Osteocyte (in vitro differentiated cells): ENCODE measurements at regions not wholly inside any gene's neighbourhood (a gene's known extent, or its start where the extent isn't known, plus 50 kb on each side); places are given as distances from the start of the nearest gene placed in this dataset.

ENCODE experiments used
- DNase-seq: peaks from one replicate; pipeline ENCODE4 v3.0.0; 2021; ENCODE audit warnings: mixed read lengths; ENCODE audit not compliant: unreplicated experiment; ENCODE audit errors: extremely low spot score
- H3K27ac Mint-ChIP-seq: one replicate; pipeline ENCODE4 v1.8.0; 2021; ENCODE audit warnings: mild to moderate bottlenecking, mixed read lengths; ENCODE audit not compliant: unreplicated experiment
- H3K27me3 Mint-ChIP-seq: one replicate; pipeline ENCODE4 v1.8.0; 2021; ENCODE audit warnings: mixed read lengths; ENCODE audit not compliant: unreplicated experiment
- H3K36me3 Mint-ChIP-seq: one replicate; pipeline ENCODE4 v1.8.0; 2021; ENCODE audit warnings: mixed read lengths; ENCODE audit not compliant: unreplicated experiment
- H3K4me1 Mint-ChIP-seq: one replicate; pipeline ENCODE4 v1.8.0; 2021; ENCODE audit warnings: mixed read lengths; ENCODE audit not compliant: unreplicated experiment
- H3K4me3 Mint-ChIP-seq: one replicate; pipeline ENCODE4 v1.8.0; 2021; ENCODE audit warnings: mild to moderate bottlenecking, moderate library complexity, mixed read lengths; ENCODE audit not compliant: unreplicated experiment
- H3K9me3 Mint-ChIP-seq: one replicate; pipeline ENCODE4 v1.8.0; 2021; ENCODE audit warnings: mixed read lengths; ENCODE audit not compliant: unreplicated experiment
- TF ChIP-seq, protein P1 (sequence below): fragments of 200-600 bp; sonication (generic); IDR thresholded peaks from 2 replicates; pipeline ENCODE4 v1.5.0; 2021; ENCODE audit warnings: antibody characterized with exemption, mild to moderate bottlenecking, moderate library complexity

DNA sequence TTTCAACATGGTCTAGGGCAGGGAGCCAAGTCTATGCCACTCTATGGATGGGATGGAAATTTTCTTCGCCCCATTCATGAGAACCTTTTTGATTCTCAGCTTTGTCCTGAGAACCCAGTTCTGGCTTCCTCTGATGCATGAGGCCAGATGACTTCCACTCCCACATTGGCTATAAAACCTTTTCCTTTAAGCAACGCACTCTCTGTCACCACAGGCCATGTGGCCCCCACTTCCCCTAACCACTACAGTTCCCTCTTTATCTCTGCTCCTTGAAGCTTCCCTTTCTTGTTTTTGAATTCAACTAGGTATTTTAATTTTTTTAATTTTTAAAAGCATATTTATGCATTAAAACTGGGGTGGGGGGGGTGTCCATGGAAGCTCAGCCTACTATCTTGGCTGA, 401.3 kb downstream of the ENC1 start:
- Mint-ChIP-seq H3K27ac (no peak overlapping the region), H3K36me3 (no peaks in the 10 kb centered on the region), H3K4me3 (no peak overlapping the region), H3K4me1 (peaks cover 22% of the 10 kb centered on the region), H3K9me3 (no peaks in the 10 kb centered on the region), H3K27me3 (no peaks in the 10 kb centered on the region)
- no peak for DNase-seq
- TF ChIP-seq, protein P1, sequence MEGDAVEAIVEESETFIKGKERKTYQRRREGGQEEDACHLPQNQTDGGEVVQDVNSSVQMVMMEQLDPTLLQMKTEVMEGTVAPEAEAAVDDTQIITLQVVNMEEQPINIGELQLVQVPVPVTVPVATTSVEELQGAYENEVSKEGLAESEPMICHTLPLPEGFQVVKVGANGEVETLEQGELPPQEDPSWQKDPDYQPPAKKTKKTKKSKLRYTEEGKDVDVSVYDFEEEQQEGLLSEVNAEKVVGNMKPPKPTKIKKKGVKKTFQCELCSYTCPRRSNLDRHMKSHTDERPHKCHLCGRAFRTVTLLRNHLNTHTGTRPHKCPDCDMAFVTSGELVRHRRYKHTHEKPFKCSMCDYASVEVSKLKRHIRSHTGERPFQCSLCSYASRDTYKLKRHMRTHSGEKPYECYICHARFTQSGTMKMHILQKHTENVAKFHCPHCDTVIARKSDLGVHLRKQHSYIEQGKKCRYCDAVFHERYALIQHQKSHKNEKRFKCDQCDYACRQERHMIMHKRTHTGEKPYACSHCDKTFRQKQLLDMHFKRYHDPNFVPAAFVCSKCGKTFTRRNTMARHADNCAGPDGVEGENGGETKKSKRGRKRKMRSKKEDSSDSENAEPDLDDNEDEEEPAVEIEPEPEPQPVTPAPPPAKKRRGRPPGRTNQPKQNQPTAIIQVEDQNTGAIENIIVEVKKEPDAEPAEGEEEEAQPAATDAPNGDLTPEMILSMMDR: no peak

DNA sequence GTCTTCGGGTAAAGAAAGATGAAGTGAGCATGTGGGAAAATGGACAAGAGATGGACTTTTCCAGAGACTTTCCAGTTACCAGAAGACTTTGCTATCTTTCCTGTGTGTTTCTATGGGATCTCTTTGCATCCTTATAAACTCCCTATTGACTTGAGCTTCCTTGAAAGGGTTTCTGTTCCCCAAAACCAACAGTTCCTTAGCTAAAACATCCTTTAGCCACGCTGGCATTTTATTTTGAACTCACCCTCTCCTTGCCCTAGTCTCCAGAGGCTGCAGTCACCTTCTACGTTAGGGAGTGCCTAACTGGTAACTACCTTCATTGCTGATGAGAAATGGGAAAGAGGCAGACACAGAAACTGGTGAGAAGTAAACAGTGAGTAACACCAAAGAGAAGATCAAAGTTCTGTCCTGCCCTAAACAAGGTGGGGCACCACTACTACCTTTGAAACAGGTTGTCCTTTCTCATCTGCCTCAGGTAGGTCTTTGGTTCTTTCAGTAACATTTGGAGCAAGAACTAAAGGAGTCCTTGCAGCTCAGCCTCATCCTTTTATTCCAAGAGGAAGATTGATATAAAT, 402.9 kb downstream of the ENC1 start:
- Mint-ChIP-seq H3K4me1 (peaks cover 28% of the 10 kb centered on the region), H3K36me3 (no peaks in the 10 kb centered on the region), H3K27ac (no peak overlapping the region), H3K4me3 (no peak overlapping the region), H3K9me3 (no peaks in the 10 kb centered on the region), H3K27me3 (no peaks in the 10 kb centered on the region)
- TF ChIP-seq, protein P1: no peak
- no peak for DNase-seq

DNA sequence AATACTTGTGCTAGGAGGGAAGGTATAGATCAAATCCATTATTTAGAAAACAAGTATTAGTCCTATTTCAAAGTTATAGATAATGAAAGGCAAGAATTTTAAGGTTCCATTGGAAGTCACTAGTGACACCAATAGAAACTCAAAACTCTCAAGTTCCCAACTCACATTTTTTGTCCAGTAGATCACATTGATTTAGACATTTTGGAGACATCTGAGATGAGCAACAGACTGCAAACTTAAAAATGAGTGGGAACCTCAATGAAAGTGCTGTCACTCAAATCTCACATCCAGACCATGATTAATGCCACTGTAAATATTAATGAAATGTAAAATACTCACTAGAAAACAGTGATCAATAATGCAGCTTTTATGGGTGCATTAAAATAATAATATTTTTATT, 405.0 kb downstream of the ENC1 start:
- Mint-ChIP-seq H3K9me3 (no peaks in the 10 kb centered on the region), H3K4me3 (no peak overlapping the region), H3K27ac (no peak overlapping the region), H3K36me3 (no peaks in the 10 kb centered on the region), H3K27me3 (no peaks in the 10 kb centered on the region), H3K4me1 (peaks cover 29% of the 10 kb centered on the region)
- TF ChIP-seq, protein P1: no peak
- no peak for DNase-seq

DNA sequence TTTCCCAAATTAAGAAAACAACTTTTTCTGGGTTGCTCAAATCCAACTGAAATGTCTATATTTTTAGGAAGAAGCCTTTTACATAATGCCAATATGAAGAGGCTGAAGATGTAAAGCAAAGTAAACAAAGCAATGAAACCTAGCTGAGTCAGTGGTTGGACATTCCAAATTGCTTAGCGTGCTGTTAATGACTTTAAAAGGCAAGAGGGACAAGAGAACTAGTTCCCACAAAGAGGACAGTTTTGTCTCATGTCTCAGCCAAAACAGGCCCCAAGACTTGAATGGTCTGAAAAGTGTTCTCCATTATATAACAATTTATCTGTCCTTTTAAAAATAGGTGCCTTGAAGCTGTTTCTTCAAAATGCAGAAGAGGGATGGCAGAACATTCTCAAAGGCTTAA, 407.0 kb downstream of the ENC1 start:
- H3K4me3 Mint-ChIP-seq: no peak overlapping the region
- H3K27ac Mint-ChIP-seq: no peak overlapping the region
- peaks cover 29% of the 10 kb centered on the region for H3K4me1 Mint-ChIP-seq

DNA sequence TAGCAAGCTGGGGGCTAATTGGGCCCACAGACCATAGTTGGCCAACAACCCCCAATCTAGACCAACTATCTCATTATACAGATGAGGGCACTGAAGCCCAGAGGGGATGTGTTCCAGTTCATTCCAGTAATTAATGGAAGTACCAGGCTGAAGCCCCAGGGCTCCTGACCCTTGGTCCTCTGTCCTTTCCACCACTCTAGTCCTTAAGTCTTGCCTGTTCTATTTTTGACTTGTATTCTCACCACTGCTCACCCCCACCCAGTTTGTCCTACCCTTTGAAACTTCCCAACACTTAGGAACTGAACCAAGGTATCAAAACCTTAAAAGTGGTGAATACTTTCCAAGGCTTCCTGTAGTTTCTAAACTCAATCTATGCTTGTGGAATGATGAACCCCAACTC, 407.4 kb downstream of the ENC1 start:
- H3K4me1 Mint-ChIP-seq: peaks cover 29% of the 10 kb centered on the region
- H3K27ac Mint-ChIP-seq: no peak overlapping the region
- TF ChIP-seq, protein P1: no peak
- no peak overlapping the region for H3K4me3 Mint-ChIP-seq
- H3K9me3 Mint-ChIP-seq: no peaks in the 10 kb centered on the region
- no peaks in the 10 kb centered on the region for H3K36me3 Mint-ChIP-seq
- no peaks in the 10 kb centered on the region for H3K27me3 Mint-ChIP-seq
- no peak for DNase-seq

More for the DNA sequence above, 407.0 kb downstream of the ENC1 start:
- H3K27me3 Mint-ChIP-seq: no peaks in the 10 kb centered on the region
- DNase-seq: no peak
- H3K36me3 Mint-ChIP-seq: no peaks in the 10 kb centered on the region
- TF ChIP-seq, protein P1: no peak
- no peaks in the 10 kb centered on the region for H3K9me3 Mint-ChIP-seq
